Right lobe of liver (tissue), 4 donors: ENCODE measurements at regions not wholly inside any gene's neighbourhood (a gene's known extent, or its start where the extent isn't known, plus 50 kb on each side); places are given as distances from the start of the nearest gene placed in this dataset.

Experiments used
- POLR2A ChIP-seq: fragments of 450-650 bp; IDR thresholded peaks from one replicate; pipeline ENCODE4 v1.6.1; 2017; ENCODE audit warnings: antibody characterized with exemption, mild to moderate bottlenecking
- TF ChIP-seq, protein P1 (sequence below), 4 donors: fragments of 200-600 bp in 3 of 4; fragments of 450-650 bp in 1 of 4; IDR thresholded peaks; one replicate each; pipeline versions ENCODE4 v1.5.1 to v1.8.0; 2016 to 2022; ENCODE audit warnings: antibody characterized with exemption in 4 of 4, mild to moderate bottlenecking in 2 of 4
- donor health status: DM: no; HTN: no; CAD: no.
- donor health status: DM: no; HTN: no; CAD: no.
- donor health status: DM: no; HTN: yes; CAD: no.

DNA sequence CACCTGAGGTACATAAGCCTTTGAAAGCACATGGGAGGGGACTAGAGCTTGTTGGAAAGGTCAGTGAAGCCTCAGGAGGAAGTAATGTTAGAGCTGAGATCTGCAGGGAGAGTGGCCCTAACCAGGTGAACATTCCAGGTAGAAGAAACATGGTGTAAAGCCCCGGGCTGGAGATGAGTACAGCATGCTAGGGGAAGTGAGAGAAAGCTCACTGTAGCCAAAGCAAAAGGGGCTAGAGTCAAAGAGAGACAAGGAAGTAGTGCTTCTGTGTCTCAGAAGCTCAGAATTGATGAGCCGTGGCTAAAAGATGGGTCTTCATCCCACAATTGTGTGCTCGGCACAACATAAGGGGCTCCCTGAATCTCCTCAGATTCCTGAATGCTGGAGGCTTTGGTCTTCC, 481.8 kb downstream of the XYLT1 start:
- no peak for TF ChIP-seq POLR2A
- TF ChIP-seq, protein P1, sequence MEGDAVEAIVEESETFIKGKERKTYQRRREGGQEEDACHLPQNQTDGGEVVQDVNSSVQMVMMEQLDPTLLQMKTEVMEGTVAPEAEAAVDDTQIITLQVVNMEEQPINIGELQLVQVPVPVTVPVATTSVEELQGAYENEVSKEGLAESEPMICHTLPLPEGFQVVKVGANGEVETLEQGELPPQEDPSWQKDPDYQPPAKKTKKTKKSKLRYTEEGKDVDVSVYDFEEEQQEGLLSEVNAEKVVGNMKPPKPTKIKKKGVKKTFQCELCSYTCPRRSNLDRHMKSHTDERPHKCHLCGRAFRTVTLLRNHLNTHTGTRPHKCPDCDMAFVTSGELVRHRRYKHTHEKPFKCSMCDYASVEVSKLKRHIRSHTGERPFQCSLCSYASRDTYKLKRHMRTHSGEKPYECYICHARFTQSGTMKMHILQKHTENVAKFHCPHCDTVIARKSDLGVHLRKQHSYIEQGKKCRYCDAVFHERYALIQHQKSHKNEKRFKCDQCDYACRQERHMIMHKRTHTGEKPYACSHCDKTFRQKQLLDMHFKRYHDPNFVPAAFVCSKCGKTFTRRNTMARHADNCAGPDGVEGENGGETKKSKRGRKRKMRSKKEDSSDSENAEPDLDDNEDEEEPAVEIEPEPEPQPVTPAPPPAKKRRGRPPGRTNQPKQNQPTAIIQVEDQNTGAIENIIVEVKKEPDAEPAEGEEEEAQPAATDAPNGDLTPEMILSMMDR (IDR thresholded peaks at IDR 0.05) = no peak
